Left ventricle myocardium inferior (tissue), 1 donor: ENCODE measurements at regions not wholly inside any gene's neighbourhood (a gene's known extent, or its start where the extent isn't known, plus 50 kb on each side); places are given as distances from the start of the nearest gene placed in this dataset.
"Not testable (repeated sequence)": the region's sequence is repeated elsewhere in the genome, so short reads cannot be mapped to it uniquely, and the experiment has no call there.

Experiments
- DNase-seq: peaks from one replicate; pipeline ENCODE4 v3.0.0-alpha.2; 2020
- H3K27ac ChIP-seq: fragments of 200-600 bp; replicated peaks from 2 replicates; pipeline ENCODE4 v1.8.0; 2021
- H3K27me3 ChIP-seq: fragments of 200-600 bp; 2 replicates; pipeline ENCODE4 v1.8.0; 2021; ENCODE audit warnings: low read depth
- H3K36me3 ChIP-seq: fragments of 200-600 bp; 2 replicates; pipeline ENCODE4 v1.8.0; 2021
- H3K4me1 ChIP-seq: fragments of 200-600 bp; 2 replicates; pipeline ENCODE4 v1.8.0; 2021
- H3K4me3 ChIP-seq: fragments of 200-600 bp; 2 replicates; pipeline ENCODE4 v1.8.0; 2021; ENCODE audit warnings: mild to moderate bottlenecking, moderate library complexity
- H3K9me3 ChIP-seq: fragments of 200-600 bp; replicated peaks from 2 replicates; pipeline ENCODE4 v1.8.0; 2021
- CTCF ChIP-seq: fragments of 200-600 bp; IDR thresholded peaks from 2 replicates; pipeline ENCODE4 v1.8.0; 2021; ENCODE audit warnings: antibody characterized with exemption, mild to moderate bottlenecking, borderline replicate concordance
- intact Hi-C: fragments of 100-400 bp; cut with micrococcal nuclease; formaldehyde crosslinking; loops from one replicate; pipeline ENCODE4 v1.11.0; 2022
- donor health status: DM: no; HTN: yes; CAD: no; lungs with severe emphysema.

- intact Hi-C loops, result no loop called here
- H3K9me3 ChIP-seq, result no peaks in the 10 kb centered on the region
- H3K27ac ChIP-seq, result no peak overlapping the region
- no peaks in the 10 kb centered on the region for H3K27me3 ChIP-seq
- H3K4me1 ChIP-seq, result no peaks in the 10 kb centered on the region
- no peak for DNase-seq
- H3K4me3 ChIP-seq, result no peak overlapping the region
- no peaks in the 10 kb centered on the region for H3K36me3 ChIP-seq
- TF ChIP-seq CTCF, result no peak
Measured at GRCh38 chr12:95358111-95359083, 115.6 kb upstream of the METAP2 start.

GRCh38 chr12:95365912-95366311, 108.0 kb upstream of the METAP2 start:
- Histone ChIP-seq H3K27me3 (no peaks in the 10 kb centered on the region), H3K36me3 (no peaks in the 10 kb centered on the region), H3K27ac (no peak overlapping the region), H3K9me3 (no peaks in the 10 kb centered on the region), H3K4me3 (no peak overlapping the region), H3K4me1 (no peaks in the 10 kb centered on the region)
- no peak for TF ChIP-seq CTCF
- no peak for DNase-seq
- intact Hi-C loops, result no loop called here

GRCh38 chr12:95368931-95369330, 105.0 kb upstream of the METAP2 start:
- Histone ChIP-seq H3K4me3 (no peak overlapping the region), H3K4me1 (no peaks in the 10 kb centered on the region), H3K9me3 (no peaks in the 10 kb centered on the region), H3K27ac (no peak overlapping the region), H3K27me3 (no peaks in the 10 kb centered on the region), H3K36me3 (no peaks in the 10 kb centered on the region)
- no peak for TF ChIP-seq CTCF
- intact Hi-C loops, result no loop called here
- no peak for DNase-seq

GRCh38 chr12:95371571-95371970, 102.4 kb upstream of the METAP2 start:
- Histone ChIP-seq H3K27ac (no peak overlapping the region), H3K36me3 (no peaks in the 10 kb centered on the region), H3K4me1 (no peaks in the 10 kb centered on the region), H3K27me3 (no peaks in the 10 kb centered on the region), H3K4me3 (no peak overlapping the region), H3K9me3 (no peaks in the 10 kb centered on the region)
- TF ChIP-seq CTCF, result no peak
- no peak for DNase-seq
- intact Hi-C loops, result no loop called here

- H3K36me3 ChIP-seq, H3K27ac ChIP-seq, H3K4me3 ChIP-seq, DNase-seq, H3K4me1 ChIP-seq, H3K9me3 ChIP-seq, H3K27me3 ChIP-seq, intact Hi-C loops: not testable (repeated sequence)
Measured at GRCh38 chr12:95379481-95379880, 94.5 kb upstream of the METAP2 start.

- peaks cover 17% of the 10 kb centered on the region for H3K4me1 ChIP-seq
- H3K27me3 ChIP-seq, H3K36me3 ChIP-seq, DNase-seq, H3K27ac ChIP-seq, intact Hi-C loops, H3K4me3 ChIP-seq, H3K9me3 ChIP-seq: not testable (repeated sequence)
Measured at GRCh38 chr12:95380334-95380733, 93.6 kb upstream of the METAP2 start.
